Activated B cell treated with CpG ODN at 0.5 μM for 24 hours (primary cell): ENCODE measurements at regions not wholly inside any gene's neighbourhood (a gene's known extent, or its start where the extent isn't known, plus 50 kb on each side); places are given as distances from the start of the nearest gene placed in this dataset.

Experiments used
- ATAC-seq: fragments of 200-7000 bp; cut with Tn5 transposase; one replicate; pipeline ENCODE4 v1.10.0; 2021; ENCODE audit warnings: low read depth, mild to moderate bottlenecking, moderate library complexity
- CTCF ChIA-PET: fragments of 350-600 bp; sonication (Branson Sonifier 250); formaldehyde crosslinking; loops from one replicate; lab custom pipeline; 2021; ENCODE audit warnings: antibody characterized with exemption; lab: Charles Lee
- POLR2A ChIA-PET: fragments of 350-600 bp; sonication (Branson Sonifier 250); formaldehyde crosslinking; loops from one replicate; lab custom pipeline; 2021; ENCODE audit warnings: antibody characterized with exemption; lab: Charles Lee
- DNase-seq: peaks from one replicate; pipeline ENCODE4 v3.0.0; 2022
- H3K27ac Mint-ChIP-seq: one replicate; pipeline ENCODE4 v1.8.0; 2020; ENCODE audit warnings: mixed read lengths
- H3K27me3 Mint-ChIP-seq: one replicate; pipeline ENCODE4 v1.8.0; 2021; ENCODE audit warnings: mixed read lengths
- H3K36me3 Mint-ChIP-seq: one replicate; pipeline ENCODE4 v1.8.0; 2021; ENCODE audit warnings: low read depth, mixed read lengths
- H3K4me1 Mint-ChIP-seq: one replicate; pipeline ENCODE4 v1.8.0; 2021; ENCODE audit warnings: mixed read lengths
- H3K4me3 Mint-ChIP-seq: one replicate; pipeline ENCODE4 v1.8.0; 2020; ENCODE audit warnings: mild to moderate bottlenecking, mixed read lengths
- H3K9me3 Mint-ChIP-seq: one replicate; pipeline ENCODE4 v1.8.0; 2020; ENCODE audit warnings: mixed read lengths
- intact Hi-C: fragments of 100-400 bp; cut with micrococcal nuclease; formaldehyde crosslinking; loops from one replicate; pipeline ENCODE4 v1.15.1; 2024
- TF ChIP-seq, protein P1 (sequence below): fragments of 200-600 bp; IDR thresholded peaks from one replicate; pipeline ENCODE4 v1.8.0; 2022; ENCODE audit warnings: antibody characterized with exemption, mild to moderate bottlenecking

DNA sequence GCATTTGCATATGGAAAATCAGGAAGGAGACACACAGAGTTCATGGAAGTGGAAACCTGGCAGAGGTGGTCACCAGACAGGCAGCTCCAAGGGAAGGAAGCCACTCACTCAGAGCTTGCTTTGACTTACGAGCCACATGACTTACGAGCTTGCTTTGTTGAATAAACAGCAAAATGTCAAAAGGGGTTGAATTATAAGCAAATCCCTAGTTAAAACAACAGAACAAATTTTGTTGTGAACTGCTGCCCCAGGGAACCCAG, 164.3 kb downstream of the SYK start:
- DNase-seq (no peak), ATAC-seq (no peak)
- H3K9me3 Mint-ChIP-seq = no peaks in the 10 kb centered on the region
- H3K27ac Mint-ChIP-seq = no peak overlapping the region
- ChIA-PET CTCF (no interaction called here), POLR2A (no interaction called here)
- peaks cover 7% of the 10 kb centered on the region for H3K4me1 Mint-ChIP-seq
- TF ChIP-seq, protein P1, sequence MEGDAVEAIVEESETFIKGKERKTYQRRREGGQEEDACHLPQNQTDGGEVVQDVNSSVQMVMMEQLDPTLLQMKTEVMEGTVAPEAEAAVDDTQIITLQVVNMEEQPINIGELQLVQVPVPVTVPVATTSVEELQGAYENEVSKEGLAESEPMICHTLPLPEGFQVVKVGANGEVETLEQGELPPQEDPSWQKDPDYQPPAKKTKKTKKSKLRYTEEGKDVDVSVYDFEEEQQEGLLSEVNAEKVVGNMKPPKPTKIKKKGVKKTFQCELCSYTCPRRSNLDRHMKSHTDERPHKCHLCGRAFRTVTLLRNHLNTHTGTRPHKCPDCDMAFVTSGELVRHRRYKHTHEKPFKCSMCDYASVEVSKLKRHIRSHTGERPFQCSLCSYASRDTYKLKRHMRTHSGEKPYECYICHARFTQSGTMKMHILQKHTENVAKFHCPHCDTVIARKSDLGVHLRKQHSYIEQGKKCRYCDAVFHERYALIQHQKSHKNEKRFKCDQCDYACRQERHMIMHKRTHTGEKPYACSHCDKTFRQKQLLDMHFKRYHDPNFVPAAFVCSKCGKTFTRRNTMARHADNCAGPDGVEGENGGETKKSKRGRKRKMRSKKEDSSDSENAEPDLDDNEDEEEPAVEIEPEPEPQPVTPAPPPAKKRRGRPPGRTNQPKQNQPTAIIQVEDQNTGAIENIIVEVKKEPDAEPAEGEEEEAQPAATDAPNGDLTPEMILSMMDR = no peak
- intact Hi-C loops = no loop called here
- no peaks in the 10 kb centered on the region for H3K36me3 Mint-ChIP-seq
- H3K27me3 Mint-ChIP-seq = peaks cover 11% of the 10 kb centered on the region
- H3K4me3 Mint-ChIP-seq = no peak overlapping the region

DNA sequence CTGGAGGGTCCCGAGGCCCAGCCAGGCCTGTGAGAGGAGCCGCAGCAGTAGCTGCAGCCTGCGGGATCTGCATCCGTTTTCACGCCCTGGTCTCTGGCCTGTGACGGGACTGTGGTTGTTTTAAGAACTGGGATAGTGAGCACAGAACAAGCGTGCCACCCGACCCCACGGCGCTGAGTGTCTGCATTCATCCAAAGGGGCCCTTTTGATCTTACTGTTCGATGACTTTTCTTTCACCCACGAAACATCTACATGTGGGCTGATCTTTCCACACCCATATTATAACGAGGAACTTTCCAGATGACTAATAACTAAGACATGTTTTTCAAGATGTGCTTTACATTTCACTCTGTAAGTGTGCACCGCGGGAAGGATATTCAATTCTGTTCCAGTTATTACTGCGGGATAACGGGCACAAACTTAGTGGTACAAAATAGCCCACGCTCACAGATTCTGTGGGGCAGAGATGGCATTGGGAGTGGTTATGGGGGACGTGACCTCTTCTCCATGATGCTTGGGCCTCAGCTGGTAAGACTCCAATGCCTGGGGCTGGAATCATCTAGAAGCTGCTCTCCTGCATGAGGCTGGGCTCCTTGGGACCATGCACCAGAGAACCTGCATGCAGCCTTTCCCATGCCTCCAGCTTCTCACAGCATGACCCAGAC, 165.0 kb downstream of the SYK start:
- TF ChIP-seq, protein P1 = no peak
- H3K27ac Mint-ChIP-seq = no peak overlapping the region
- no peak for ATAC-seq
- H3K4me1 Mint-ChIP-seq = peaks cover 7% of the 10 kb centered on the region
- H3K36me3 Mint-ChIP-seq = no peaks in the 10 kb centered on the region
- no peak for DNase-seq
- intact Hi-C loops = no loop called here
- peaks cover 7% of the 10 kb centered on the region for H3K27me3 Mint-ChIP-seq
- no peak overlapping the region for H3K4me3 Mint-ChIP-seq
- H3K9me3 Mint-ChIP-seq = no peaks in the 10 kb centered on the region
- ChIA-PET POLR2A (no interaction called here), CTCF (no interaction called here)

DNA sequence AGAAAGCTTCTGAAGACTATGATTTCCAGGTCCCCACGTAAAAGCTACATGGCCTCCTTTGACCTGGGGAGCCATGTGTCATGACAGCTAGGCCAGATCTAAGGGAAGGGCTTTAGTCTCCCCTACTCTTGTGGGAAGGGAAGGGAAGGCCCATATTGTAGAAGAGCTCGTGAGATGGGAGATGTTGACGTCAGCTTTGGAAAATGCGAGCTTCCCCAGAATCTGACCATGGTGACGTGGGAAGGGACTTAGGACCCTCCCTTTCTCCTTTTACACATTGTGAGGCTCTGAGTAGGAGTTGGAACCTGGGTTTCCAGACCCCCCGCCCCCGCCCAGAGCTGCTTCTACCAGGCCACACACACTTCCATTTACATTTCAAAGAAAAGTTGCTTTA, 165.5 kb downstream of the SYK start:
- Mint-ChIP-seq H3K9me3 (no peaks in the 10 kb centered on the region), H3K4me1 (peaks cover 7% of the 10 kb centered on the region), H3K4me3 (no peak overlapping the region), H3K27ac (no peak overlapping the region), H3K27me3 (peaks cover 3% of the 10 kb centered on the region), H3K36me3 (no peaks in the 10 kb centered on the region)
- CTCF ChIA-PET = no interaction called here
- POLR2A ChIA-PET = interaction anchor here (0.6 kb wide), 1 partner anchor 750 kb away, joined by 3 read pairs; no protein-coding TSS in a partner anchor
- no peak for ATAC-seq
- no peak for DNase-seq
- TF ChIP-seq, protein P1 = no peak
- intact Hi-C loops = no loop called here

DNA sequence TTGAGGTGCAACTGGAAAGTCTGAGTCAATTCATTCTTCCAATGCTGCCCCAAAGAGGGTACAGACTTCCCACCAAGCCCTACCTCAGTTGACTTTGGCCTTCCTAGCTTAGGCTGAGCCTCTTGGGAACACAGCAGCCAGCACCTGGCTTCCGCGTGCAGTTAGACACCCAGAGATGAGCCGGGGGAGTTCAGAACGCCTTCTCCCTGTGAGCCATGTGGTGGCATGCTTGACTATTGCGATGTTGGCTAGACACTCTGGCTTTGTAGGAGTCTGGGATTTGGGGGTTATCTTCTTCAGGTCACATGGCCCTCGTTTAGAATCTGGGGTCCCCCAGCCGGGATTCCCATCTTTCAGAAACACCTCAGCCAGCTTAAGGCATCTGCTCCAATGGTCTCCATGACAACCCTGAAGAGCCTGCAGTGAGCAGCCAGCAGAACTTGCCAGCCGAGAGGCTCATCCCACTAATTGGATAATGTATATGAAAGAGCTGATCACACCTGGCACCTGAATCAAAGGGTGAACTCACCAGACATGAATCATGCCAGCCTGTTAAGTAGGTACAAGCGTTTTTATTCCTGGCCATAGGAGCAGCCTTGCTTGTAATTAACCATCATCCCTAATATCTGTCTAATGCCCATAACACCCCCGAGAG, 167.5 kb downstream of the SYK start:
- intact Hi-C loops = no loop called here
- TF ChIP-seq, protein P1 = no peak

DNA sequence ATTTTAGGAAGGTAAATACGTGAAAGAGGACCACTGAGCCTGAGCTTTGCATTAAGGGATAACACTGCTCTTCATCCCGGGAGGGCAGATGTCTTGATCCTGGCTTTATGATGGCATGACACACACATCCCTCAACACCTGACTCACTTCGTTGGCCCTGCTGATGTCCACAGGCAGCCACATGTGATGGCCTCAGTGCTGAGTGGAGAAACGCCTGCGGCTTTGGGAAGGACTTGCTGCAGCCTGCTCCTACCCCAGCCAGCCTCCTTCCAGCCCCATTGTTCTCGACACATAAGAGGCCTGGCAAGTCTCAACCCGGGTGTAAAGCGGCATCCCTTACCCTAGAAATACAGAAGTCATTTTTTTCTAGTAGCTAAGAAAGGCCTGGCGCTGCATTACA, 169.0 kb downstream of the SYK start:
- no peak overlapping the region for H3K27ac Mint-ChIP-seq
- H3K36me3 Mint-ChIP-seq = no peaks in the 10 kb centered on the region
- no peak for DNase-seq
- ChIA-PET CTCF (no interaction called here), POLR2A (no interaction called here)
- intact Hi-C loops = no loop called here
- H3K4me3 Mint-ChIP-seq = no peak overlapping the region
- peaks cover 4% of the 10 kb centered on the region for H3K27me3 Mint-ChIP-seq
- TF ChIP-seq, protein P1 = no peak
- no peak for ATAC-seq
- no peaks in the 10 kb centered on the region for H3K9me3 Mint-ChIP-seq
- no peaks in the 10 kb centered on the region for H3K4me1 Mint-ChIP-seq

More for the DNA sequence above, 167.5 kb downstream of the SYK start:
- H3K4me1 Mint-ChIP-seq = peaks cover 3% of the 10 kb centered on the region
- ChIA-PET POLR2A (no interaction called here), CTCF (no interaction called here)
- DNase-seq (no peak), ATAC-seq (no peak)
- H3K9me3 Mint-ChIP-seq = no peaks in the 10 kb centered on the region
- H3K27me3 Mint-ChIP-seq = no peaks in the 10 kb centered on the region
- H3K4me3 Mint-ChIP-seq = no peak overlapping the region
- no peaks in the 10 kb centered on the region for H3K36me3 Mint-ChIP-seq
- no peak overlapping the region for H3K27ac Mint-ChIP-seq
